ENCODE measurements at regions not wholly inside any gene's neighbourhood (a gene's known extent, or its start where the extent isn't known, plus 50 kb on each side); places are given as distances from the start of the nearest gene placed in this dataset.

DNA sequence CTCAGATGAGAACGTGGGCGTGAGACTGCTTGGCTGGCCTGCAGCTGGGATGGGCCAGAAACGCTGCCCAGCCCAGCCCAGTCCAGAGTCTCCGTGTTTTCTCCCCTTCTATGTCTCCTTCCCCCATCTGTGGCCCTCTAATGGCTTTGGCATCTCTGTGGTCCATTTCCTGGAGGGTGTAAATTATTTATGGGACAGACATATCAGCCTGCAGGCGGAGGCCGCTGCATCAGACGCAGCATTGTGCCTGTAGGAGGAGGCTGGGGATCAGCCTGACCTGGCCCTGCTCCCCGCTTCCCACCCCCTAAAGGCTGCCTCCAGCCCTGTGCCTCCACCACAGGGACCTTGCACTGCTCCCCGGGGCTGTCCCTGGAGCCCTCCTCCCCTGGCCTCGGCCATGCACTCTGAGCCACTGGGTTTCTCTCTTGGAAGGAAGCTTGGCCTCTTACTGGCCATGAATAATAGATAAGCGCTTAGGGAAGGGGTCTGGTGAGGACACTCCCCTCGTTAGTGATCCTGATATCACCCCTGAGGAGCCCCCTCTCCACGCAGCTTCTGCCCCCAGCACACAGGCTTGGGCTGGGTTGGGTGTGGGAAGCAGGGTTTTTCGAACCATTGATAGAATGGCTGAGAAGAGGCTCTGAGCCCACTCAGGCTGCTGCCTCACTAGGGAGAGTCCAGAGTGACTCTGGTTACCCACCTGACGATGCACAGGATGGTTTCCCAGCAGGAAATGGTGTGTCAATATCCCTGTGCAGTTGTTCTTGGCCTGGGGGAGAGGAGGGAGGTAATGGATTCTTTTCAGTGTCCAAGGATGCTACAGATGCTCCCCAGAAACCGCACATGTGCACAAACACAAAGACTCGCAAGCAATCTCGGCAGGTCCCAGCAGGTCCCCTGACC is 185.5 kb downstream of the MYCN start:
- Histone ChIP-seq H3K4me3 (ENCODE audit: low read length) (no peak overlapping the region), H2AFZ (ENCODE audit: low read depth, low read length) (no peak overlapping the region), H3K4me1 (ENCODE audit: insufficient read depth, low read length) (peaks cover 15% of the 10 kb centered on the region), H3K27me3 (ENCODE audit: insufficient read depth, low read length) (no peaks in the 10 kb centered on the region), H3K9me3 (ENCODE audit: low read length) (no peaks in the 10 kb centered on the region), H3K36me3 (ENCODE audit: insufficient read depth, low read length) (no peaks in the 10 kb centered on the region)

- Histone ChIP-seq H3K36me3 (ENCODE audit: insufficient read depth, low read length) (no peaks in the 10 kb centered on the region), H2AFZ (ENCODE audit: low read depth, low read length) (no peak overlapping the region), H3K9me3 (ENCODE audit: low read length) (no peaks in the 10 kb centered on the region), H3K27me3 (ENCODE audit: insufficient read depth, low read length) (no peaks in the 10 kb centered on the region), H3K4me1 (ENCODE audit: insufficient read depth, low read length) (peaks cover 15% of the 10 kb centered on the region), H3K4me3 (ENCODE audit: low read length) (no peak overlapping the region)
Observed at GRCh38 chr2:16124881-16125613, 184.7 kb downstream of the MYCN start.

GRCh38 chr2:16123856-16124780 is 183.8 kb downstream of the MYCN start:
- H3K9me3 ChIP-seq (ENCODE audit: low read length): no peaks in the 10 kb centered on the region
- no peaks in the 10 kb centered on the region for H3K27me3 ChIP-seq (ENCODE audit: insufficient read depth, low read length)
- no peaks in the 10 kb centered on the region for H3K36me3 ChIP-seq (ENCODE audit: insufficient read depth, low read length)
- H3K4me1 ChIP-seq (ENCODE audit: insufficient read depth, low read length): peaks cover 15% of the 10 kb centered on the region
- no peak overlapping the region for H2AFZ ChIP-seq (ENCODE audit: low read depth, low read length)
- H3K4me3 ChIP-seq (ENCODE audit: low read length): no peak overlapping the region

GRCh38 chr2:16123421-16123820 is 183.1 kb downstream of the MYCN start:
- H3K4me3 ChIP-seq (ENCODE audit: low read length): no peak overlapping the region
- no peak overlapping the region for H2AFZ ChIP-seq (ENCODE audit: low read depth, low read length)
- H3K36me3 ChIP-seq (ENCODE audit: insufficient read depth, low read length): no peaks in the 10 kb centered on the region
- no peaks in the 10 kb centered on the region for H3K27me3 ChIP-seq (ENCODE audit: insufficient read depth, low read length)
- no peaks in the 10 kb centered on the region for H3K9me3 ChIP-seq (ENCODE audit: low read length)
- H3K4me1 ChIP-seq (ENCODE audit: insufficient read depth, low read length): peaks cover 15% of the 10 kb centered on the region

DNA sequence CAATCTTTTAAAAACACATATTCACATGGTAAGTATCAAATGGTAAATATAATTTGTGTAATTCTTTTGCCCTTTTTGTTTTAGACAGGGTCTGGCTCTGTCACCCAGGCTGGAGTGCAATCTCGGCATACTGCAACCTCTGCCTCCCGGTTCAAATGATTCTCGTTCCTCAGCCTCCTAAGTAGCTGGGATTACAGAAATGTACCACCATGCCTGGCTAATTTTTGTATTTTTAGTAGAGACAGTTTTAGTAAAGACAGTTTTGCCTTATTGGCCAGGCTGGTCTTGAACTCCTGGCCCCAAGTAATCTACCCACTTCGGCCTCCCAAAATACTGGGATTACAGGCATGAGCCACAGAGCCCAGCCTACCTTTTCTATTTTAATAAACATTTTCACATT is 182.2 kb downstream of the MYCN start:
- H3K36me3 ChIP-seq (ENCODE audit: insufficient read depth, low read length): no peaks in the 10 kb centered on the region
- no peaks in the 10 kb centered on the region for H3K27me3 ChIP-seq (ENCODE audit: insufficient read depth, low read length)
- no peaks in the 10 kb centered on the region for H3K9me3 ChIP-seq (ENCODE audit: low read length)
- no peak overlapping the region for H2AFZ ChIP-seq (ENCODE audit: low read depth, low read length)
- H3K4me1 ChIP-seq (ENCODE audit: insufficient read depth, low read length): peaks cover 15% of the 10 kb centered on the region
- H3K4me3 ChIP-seq (ENCODE audit: low read length): no peak overlapping the region

GRCh38 chr2:16121986-16122390 is 181.6 kb downstream of the MYCN start:
- peaks cover 15% of the 10 kb centered on the region for H3K4me1 ChIP-seq (ENCODE audit: insufficient read depth, low read length)
- no peaks in the 10 kb centered on the region for H3K36me3 ChIP-seq (ENCODE audit: insufficient read depth, low read length)
- no peak overlapping the region for H3K4me3 ChIP-seq (ENCODE audit: low read length)
- H3K27me3 ChIP-seq (ENCODE audit: insufficient read depth, low read length): no peaks in the 10 kb centered on the region
- no peak overlapping the region for H2AFZ ChIP-seq (ENCODE audit: low read depth, low read length)
- H3K9me3 ChIP-seq (ENCODE audit: low read length): no peaks in the 10 kb centered on the region

GRCh38 chr2:16121231-16121985 is 181.1 kb downstream of the MYCN start:
- Histone ChIP-seq H2AFZ (ENCODE audit: low read depth, low read length) (no peak overlapping the region), H3K27me3 (ENCODE audit: insufficient read depth, low read length) (no peaks in the 10 kb centered on the region), H3K9me3 (ENCODE audit: low read length) (no peaks in the 10 kb centered on the region), H3K4me3 (ENCODE audit: low read length) (no peak overlapping the region), H3K36me3 (ENCODE audit: insufficient read depth, low read length) (no peaks in the 10 kb centered on the region), H3K4me1 (ENCODE audit: insufficient read depth, low read length) (peaks cover 11% of the 10 kb centered on the region)

DNA sequence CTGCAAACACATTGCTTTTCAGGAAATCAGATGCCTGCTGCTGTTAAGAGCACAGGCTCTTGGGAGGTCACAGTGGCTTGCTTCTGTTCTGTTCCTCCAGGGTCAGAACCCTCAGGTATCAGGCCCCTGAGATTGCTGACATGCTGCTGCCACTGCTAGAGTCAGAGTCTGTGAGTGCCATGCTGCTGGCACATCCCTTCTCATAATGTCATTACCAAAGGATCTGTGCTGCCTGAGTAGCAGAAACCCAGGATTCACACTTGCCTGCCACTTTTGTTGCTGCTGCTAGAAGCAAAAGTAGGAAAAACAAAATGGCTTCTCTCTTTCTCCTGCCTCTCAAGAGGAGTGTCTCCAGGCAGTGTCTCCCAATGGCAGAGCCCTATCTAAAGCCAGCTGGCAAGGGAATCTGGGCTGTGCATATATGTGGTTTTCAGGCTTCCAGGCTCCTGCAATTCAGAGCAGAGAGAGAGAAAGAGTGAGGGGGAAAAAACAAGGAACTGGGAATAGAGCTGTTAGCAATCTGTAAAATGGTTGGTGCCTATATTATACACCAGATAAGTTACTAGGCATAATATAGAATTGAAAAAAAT is 180.3 kb downstream of the MYCN start:
- Histone ChIP-seq H3K4me1 (ENCODE audit: insufficient read depth, low read length) (peaks cover 4% of the 10 kb centered on the region), H3K9me3 (ENCODE audit: low read length) (no peaks in the 10 kb centered on the region), H2AFZ (ENCODE audit: low read depth, low read length) (no peak overlapping the region), H3K4me3 (ENCODE audit: low read length) (no peak overlapping the region), H3K36me3 (ENCODE audit: insufficient read depth, low read length) (no peaks in the 10 kb centered on the region), H3K27me3 (ENCODE audit: insufficient read depth, low read length) (no peaks in the 10 kb centered on the region)

GRCh38 chr2:16119741-16120140 is 179.4 kb downstream of the MYCN start:
- Histone ChIP-seq H3K27me3 (ENCODE audit: insufficient read depth, low read length) (no peaks in the 10 kb centered on the region), H3K9me3 (ENCODE audit: low read length) (no peaks in the 10 kb centered on the region), H3K4me1 (ENCODE audit: insufficient read depth, low read length) (peaks cover 3% of the 10 kb centered on the region), H2AFZ (ENCODE audit: low read depth, low read length) (no peak overlapping the region), H3K36me3 (ENCODE audit: insufficient read depth, low read length) (no peaks in the 10 kb centered on the region), H3K4me3 (ENCODE audit: low read length) (no peak overlapping the region)

DNA sequence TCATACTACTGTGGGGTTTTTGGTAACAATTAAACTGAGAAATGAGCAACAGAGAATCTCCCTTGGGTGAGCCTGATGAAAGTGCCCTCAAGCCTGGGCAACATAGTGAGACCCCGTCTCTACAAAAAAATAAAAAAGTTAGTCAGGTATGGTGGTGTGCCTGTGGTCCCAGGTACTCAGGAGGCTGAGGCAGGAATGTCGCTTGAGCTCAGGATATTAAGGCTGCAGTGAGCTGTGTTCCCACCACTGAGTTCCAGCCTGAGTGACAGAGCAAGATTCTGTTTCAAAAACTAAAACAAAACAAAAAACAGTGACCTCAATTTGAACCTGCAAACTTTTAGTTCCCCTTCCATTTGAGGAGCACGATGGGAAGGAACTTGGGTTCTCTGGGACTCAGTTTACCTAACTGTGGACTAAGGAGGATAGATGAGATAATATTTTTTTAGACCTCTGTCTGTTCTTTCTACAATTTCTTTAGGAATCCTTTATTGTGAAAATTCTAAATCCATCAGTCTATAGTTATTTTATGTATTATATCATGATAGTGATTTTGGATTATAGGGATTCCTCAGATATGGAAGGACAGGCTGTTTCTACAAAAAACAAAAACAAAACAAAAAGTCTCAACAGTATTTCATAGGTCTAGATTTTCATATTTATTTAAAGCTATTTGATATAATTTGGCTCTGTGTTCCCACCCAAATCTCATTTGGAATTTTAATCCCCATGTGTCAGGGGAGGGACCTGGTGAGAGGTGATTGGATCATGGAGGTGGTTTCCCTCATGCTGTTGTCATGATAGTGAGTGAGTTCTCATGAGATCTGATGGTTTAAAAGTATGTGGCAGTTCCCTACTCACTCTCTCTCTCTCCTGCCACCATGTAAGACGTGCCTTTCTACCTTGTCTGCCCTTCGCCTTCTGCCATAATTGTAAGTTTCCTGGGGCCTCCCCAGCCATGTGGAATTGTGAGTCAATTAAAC is 178.6 kb downstream of the MYCN start:
- H3K4me1 ChIP-seq (ENCODE audit: insufficient read depth, low read length): peaks cover 3% of the 10 kb centered on the region
- H3K27me3 ChIP-seq (ENCODE audit: insufficient read depth, low read length): no peaks in the 10 kb centered on the region
- H3K9me3 ChIP-seq (ENCODE audit: low read length): no peaks in the 10 kb centered on the region
- no peak overlapping the region for H3K4me3 ChIP-seq (ENCODE audit: low read length)
- no peaks in the 10 kb centered on the region for H3K36me3 ChIP-seq (ENCODE audit: insufficient read depth, low read length)
- no peak overlapping the region for H2AFZ ChIP-seq (ENCODE audit: low read depth, low read length)

DNA sequence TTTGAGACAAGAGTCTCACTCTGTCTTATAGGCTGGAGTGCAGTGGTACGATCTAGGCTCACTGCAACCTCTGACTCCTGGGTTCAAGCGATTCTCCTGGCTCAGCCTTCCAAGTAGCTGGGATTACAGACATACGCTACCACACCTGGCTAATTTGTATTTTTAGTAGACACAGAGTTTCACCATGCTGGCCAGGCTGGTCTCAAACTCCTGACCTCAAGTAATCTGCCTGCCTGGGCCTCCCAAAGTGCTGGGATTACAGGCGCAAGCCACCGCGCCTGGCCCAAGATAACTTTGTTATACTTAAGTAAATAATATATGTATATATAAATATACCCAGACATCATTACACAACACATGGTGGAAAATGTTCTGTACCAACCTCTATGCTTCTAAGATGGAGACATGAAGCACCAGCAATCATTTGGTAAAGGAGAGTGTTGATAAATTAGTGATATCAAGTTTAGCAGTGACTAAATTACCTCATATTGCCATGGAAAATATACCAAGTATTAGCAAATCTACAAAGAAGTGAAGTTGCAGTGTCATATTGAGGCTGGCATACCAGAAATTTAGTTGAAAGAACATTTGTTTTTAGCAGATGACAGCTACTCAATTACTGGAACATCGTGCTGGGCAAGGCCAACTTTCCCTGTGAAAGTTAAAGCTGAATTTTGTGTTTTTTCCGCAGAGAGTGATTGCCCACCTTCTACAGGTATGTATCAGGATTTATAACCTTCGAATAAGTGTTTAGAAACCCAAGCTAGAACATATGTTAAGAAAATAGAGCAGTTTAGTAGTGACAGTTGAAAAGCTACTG is 177.7 kb downstream of the MYCN start:
- Histone ChIP-seq H2AFZ (ENCODE audit: low read depth, low read length) (no peak overlapping the region), H3K36me3 (ENCODE audit: insufficient read depth, low read length) (no peaks in the 10 kb centered on the region), H3K27me3 (ENCODE audit: insufficient read depth, low read length) (no peaks in the 10 kb centered on the region), H3K4me3 (ENCODE audit: low read length) (no peak overlapping the region), H3K4me1 (ENCODE audit: insufficient read depth, low read length) (peaks cover 3% of the 10 kb centered on the region), H3K9me3 (ENCODE audit: low read length) (no peaks in the 10 kb centered on the region)

Measured in neuron (in vitro differentiated cells).